ENCODE measurements at regions not wholly inside any gene's neighbourhood (a gene's known extent, or its start where the extent isn't known, plus 50 kb on each side); places are given as distances from the start of the nearest gene placed in this dataset.

GRCh38 chr21:38156200-38156599 lies 100.6 kb upstream of the KCNJ15 start:
- DNase-seq (ENCODE audit: low spot score): no peak

GRCh38 chr21:38159355-38159754 lies 97.4 kb upstream of the KCNJ15 start:
- DNase-seq (ENCODE audit: low spot score): peak; percentile 61

- no peak for DNase-seq (ENCODE audit: low spot score)
These were observed 91.2 kb upstream of the KCNJ15 start for GRCh38 chr21:38165466-38166172.

GRCh38 chr21:38166173-38166535 lies 90.6 kb upstream of the KCNJ15 start:
- DNase-seq (ENCODE audit: low spot score): no peak

GRCh38 chr21:38167345-38167744 lies 89.4 kb upstream of the KCNJ15 start:
- DNase-seq (ENCODE audit: low spot score): no peak

- DNase-seq (ENCODE audit: low spot score): peak; percentile 27
These were observed 86.5 kb upstream of the KCNJ15 start for GRCh38 chr21:38170283-38170682.

- DNase-seq (ENCODE audit: low spot score): no peak
These were observed 85.8 kb upstream of the KCNJ15 start for GRCh38 chr21:38170704-38171682.

- DNase-seq (ENCODE audit: low spot score): no peak
These were observed 85.0 kb upstream of the KCNJ15 start for GRCh38 chr21:38171723-38172344.

GRCh38 chr21:38173276-38174035 lies 83.3 kb upstream of the KCNJ15 start:
- DNase-seq (ENCODE audit: low spot score): no peak

- no peak for DNase-seq (ENCODE audit: low spot score)
These were observed 81.5 kb upstream of the KCNJ15 start for GRCh38 chr21:38175306-38175705.

- DNase-seq (ENCODE audit: low spot score): no peak
These were observed 78.7 kb upstream of the KCNJ15 start for GRCh38 chr21:38177919-38178652.

GRCh38 chr21:38178653-38179470 lies 77.9 kb upstream of the KCNJ15 start:
- no peak for DNase-seq (ENCODE audit: low spot score)

- no peak for DNase-seq (ENCODE audit: low spot score)
These were observed 77.3 kb upstream of the KCNJ15 start for GRCh38 chr21:38179511-38179910.

GRCh38 chr21:38181096-38181495 lies 75.7 kb upstream of the KCNJ15 start:
- DNase-seq (ENCODE audit: low spot score): no peak

- DNase-seq (ENCODE audit: low spot score): no peak
These were observed 74.3 kb upstream of the KCNJ15 start for GRCh38 chr21:38182370-38182985.

GRCh38 chr21:38183961-38184360 lies 72.8 kb upstream of the KCNJ15 start:
- no peak for DNase-seq (ENCODE audit: low spot score)

GRCh38 chr21:38186661-38187270 lies 70.0 kb upstream of the KCNJ15 start:
- no peak for DNase-seq (ENCODE audit: low spot score)

GRCh38 chr21:38188037-38188436 lies 68.8 kb upstream of the KCNJ15 start:
- no peak for DNase-seq (ENCODE audit: low spot score)

- DNase-seq (ENCODE audit: low spot score): no peak
These were observed 60.8 kb upstream of the KCNJ15 start for GRCh38 chr21:38196036-38196435.
